ENCODE measurements at regions not wholly inside any gene's neighbourhood (a gene's known extent, or its start where the extent isn't known, plus 50 kb on each side); places are given as distances from the start of the nearest gene placed in this dataset.

GRCh38 chr7:72462311-72462710 is 50.2 kb upstream of the CALN1 start:
- TF ChIP-seq CTCF (IDR thresholded peaks at IDR 0.05; ENCODE audit: low read length) (no peak), EZH2 (IDR thresholded peaks at IDR 0.05; ENCODE audit: borderline replicate concordance, low read length) (no peak)
- Histone ChIP-seq H3K27me3 (ENCODE audit: insufficient read depth, low read length) (no peaks in the 10 kb centered on the region), H3K9me2 (ENCODE audit: low read depth, low read length) (no peaks in the 10 kb centered on the region), H3K4me2 (ENCODE audit: low read length) (no peak overlapping the region), H3F3A (ENCODE audit: insufficient read depth, low read length) (no peaks in the 10 kb centered on the region), H4K20me1 (ENCODE audit: insufficient read depth, low read length) (no peaks in the 10 kb centered on the region), H3K9me3 (ENCODE audit: low read length) (no peaks in the 10 kb centered on the region), H3K4me1 (ENCODE audit: insufficient read depth, low read length, severe bottlenecking) (no peaks in the 10 kb centered on the region), H3K79me2 (ENCODE audit: insufficient read depth, low read length) (no peaks in the 10 kb centered on the region), H3K27ac (ENCODE audit: low read depth, low read length, poor library complexity, severe bottlenecking) (no peak overlapping the region), H3K4me3 (ENCODE audit: low read depth, low read length, poor library complexity, severe bottlenecking) (no peak overlapping the region), H3K36me3 (ENCODE audit: insufficient read depth, low read length) (no peaks in the 10 kb centered on the region), H3K9ac (ENCODE audit: low read length) (no peak overlapping the region), H2AFZ (ENCODE audit: low read length) (no peak overlapping the region)

All from OCI-LY1 (cell line).